HK-2 (cell line): ENCODE measurements at regions not wholly inside any gene's neighbourhood (a gene's known extent, or its start where the extent isn't known, plus 50 kb on each side); places are given as distances from the start of the nearest gene placed in this dataset.

Source experiments
- DNase-seq: peaks from one replicate; pipeline ENCODE4 v3.0.0-alpha.2; 2018; ENCODE audit not compliant: unreplicated experiment

GRCh38 chr10:125399289-125399688 lies 238.9 kb upstream of the CTBP2 start:
- no peak for DNase-seq

GRCh38 chr10:125398270-125398669 lies 237.9 kb upstream of the CTBP2 start:
- DNase-seq: no peak

- DNase-seq: no peak
Measured at GRCh38 chr10:125397608-125398007, 237.2 kb upstream of the CTBP2 start.

- no peak for DNase-seq
Measured at GRCh38 chr10:125396676-125397075, 236.3 kb upstream of the CTBP2 start.

- no peak for DNase-seq
Measured at GRCh38 chr10:125392609-125393008, 232.2 kb upstream of the CTBP2 start.

- DNase-seq: no peak
Measured at GRCh38 chr10:125392154-125392553, 231.8 kb upstream of the CTBP2 start.

- no peak for DNase-seq
Measured at GRCh38 chr10:125389648-125390047, 229.3 kb upstream of the CTBP2 start.

GRCh38 chr10:125379592-125379991 lies 219.2 kb upstream of the CTBP2 start:
- DNase-seq: no peak

GRCh38 chr10:125377368-125377767 lies 217.0 kb upstream of the CTBP2 start:
- DNase-seq: no peak

- peak; percentile 36 for DNase-seq
Measured at GRCh38 chr10:125375210-125375609, 214.8 kb upstream of the CTBP2 start.

GRCh38 chr10:125373546-125373945 lies 213.2 kb upstream of the CTBP2 start:
- no peak for DNase-seq

- no peak for DNase-seq
Measured at GRCh38 chr10:125370578-125370977, 210.2 kb upstream of the CTBP2 start.

- DNase-seq: no peak
Measured at GRCh38 chr10:125369382-125370326, 209.3 kb upstream of the CTBP2 start.

- DNase-seq: no peak
Measured at GRCh38 chr10:125368146-125368545, 207.8 kb upstream of the CTBP2 start.

- no peak for DNase-seq
Measured at GRCh38 chr10:125363791-125364190, 203.4 kb upstream of the CTBP2 start.

GRCh38 chr10:125362950-125363349 lies 202.6 kb upstream of the CTBP2 start:
- no peak for DNase-seq

GRCh38 chr10:125359401-125359800 lies 199.0 kb upstream of the CTBP2 start:
- DNase-seq: no peak

- no peak for DNase-seq
Measured at GRCh38 chr10:125355657-125356056, 195.3 kb upstream of the CTBP2 start.

- DNase-seq: no peak
Measured at GRCh38 chr10:125350519-125350918, 190.2 kb upstream of the CTBP2 start.

GRCh38 chr10:125348536-125348935 lies 188.2 kb upstream of the CTBP2 start:
- no peak for DNase-seq

GRCh38 chr10:125344573-125345171 lies 184.3 kb upstream of the CTBP2 start:
- peak; percentile 40 for DNase-seq

GRCh38 chr10:125343983-125344382 lies 183.6 kb upstream of the CTBP2 start:
- DNase-seq: no peak
